Gastroesophageal sphincter (tissue), 3 donors: ENCODE measurements at regions not wholly inside any gene's neighbourhood (a gene's known extent, or its start where the extent isn't known, plus 50 kb on each side); places are given as distances from the start of the nearest gene placed in this dataset.

Experiments
- CTCF ChIP-seq, 4 experiments: fragments of 200-600 bp in 2 of 4; fragments of 450-650 bp in 2 of 4; sonication (generic) in 1 of 4; IDR thresholded peaks; one replicate each; pipeline ENCODE4 v1.5.1; 2017 to 2019; ENCODE audit warnings: antibody characterized with exemption in 4 of 4, mild to moderate bottlenecking in 2 of 4, moderate library complexity in 2 of 4
- EP300 ChIP-seq: sonication (generic); formaldehyde crosslinking; IDR thresholded peaks from one replicate; pipeline ENCODE4 v1.6.1; 2017; ENCODE audit warnings: antibody characterized with exemption, mild to moderate bottlenecking
- POLR2A ChIP-seq, 2 donors: fragments of 450-650 bp; IDR thresholded peaks; one replicate each; pipeline ENCODE4 v1.6.1; 2017; ENCODE audit warnings: antibody characterized with exemption in 2 of 2, mild to moderate bottlenecking in 2 of 2, moderate library complexity in 1 of 2
- POLR2AphosphoS5 ChIP-seq: sonication (generic); formaldehyde crosslinking; IDR thresholded peaks from one replicate; pipeline ENCODE4 v1.6.1; 2017; ENCODE audit warnings: antibody characterized with exemption

GRCh38 chr6:87945966-87946365, 101.7 kb upstream of the SPACA1 start:
- no peak for TF ChIP-seq CTCF (IDR thresholded peaks at IDR 0.05)
- TF ChIP-seq POLR2AphosphoS5, result no peak
- no peak for TF ChIP-seq POLR2A (IDR thresholded peaks at IDR 0.05)
- no peak for TF ChIP-seq EP300
